Muscle layer of colon (tissue), 2 donors: ENCODE measurements at regions not wholly inside any gene's neighbourhood (a gene's known extent, or its start where the extent isn't known, plus 50 kb on each side); places are given as distances from the start of the nearest gene placed in this dataset.
"Not testable (repeated sequence)": the region's sequence is repeated elsewhere in the genome, so short reads cannot be mapped to it uniquely, and the experiment has no call there.

ENCODE experiments used
- H3K27ac ChIP-seq: one replicate; pipeline ENCODE4 v1.7.0; 2013; ENCODE audit warnings: low read depth, mild to moderate bottlenecking, low read length, moderate library complexity
- H3K27me3 ChIP-seq, 2 donors: one replicate each; pipeline ENCODE4 v1.7.0; 2013; ENCODE audit warnings: low read length in 2 of 2, mild to moderate bottlenecking in 2 of 2; ENCODE audit not compliant: insufficient read depth in 2 of 2, control insufficient read depth in 1 of 2
- H3K36me3 ChIP-seq: one replicate; pipeline ENCODE4 v1.7.0; 2013; ENCODE audit warnings: mild to moderate bottlenecking, low read length; ENCODE audit not compliant: insufficient read depth
- H3K4me1 ChIP-seq: one replicate; pipeline ENCODE4 v1.7.0; 2013; ENCODE audit warnings: mild to moderate bottlenecking, low read length; ENCODE audit not compliant: insufficient read depth
- H3K4me3 ChIP-seq, 2 donors: one replicate each; pipeline ENCODE4 v1.7.0; 2013; ENCODE audit warnings: low read length in 2 of 2, low read depth in 1 of 2, mild to moderate bottlenecking in 1 of 2, moderate library complexity in 1 of 2
- H3K9ac ChIP-seq: one replicate; pipeline ENCODE4 v1.7.0; 2013; ENCODE audit warnings: low read length
- H3K9me3 ChIP-seq: one replicate; pipeline ENCODE4 v1.7.0; 2013; ENCODE audit warnings: mild to moderate bottlenecking, low read length
- donor health status: abdominal sarcoma.
- donor health status: Adenocarcinoma of cecum.

- Histone ChIP-seq H3K36me3 (no peaks in the 10 kb centered on the region), H3K9me3 (no peaks in the 10 kb centered on the region), H3K4me3 (no peak overlapping the region), H3K9ac (no peak overlapping the region), H3K27me3 (no peaks in the 10 kb centered on the region), H3K4me1 (no peaks in the 10 kb centered on the region), H3K27ac (no peak overlapping the region)
Measured at GRCh38 chr7:69539531-69539930, 58.7 kb upstream of the AUTS2 start.

- H3K9ac ChIP-seq = no peak overlapping the region
- H3K9me3 ChIP-seq = no peaks in the 10 kb centered on the region
- H3K4me3 ChIP-seq = no peak overlapping the region
- H3K27ac ChIP-seq = no peak overlapping the region
- no peaks in the 10 kb centered on the region for H3K36me3 ChIP-seq
- no peaks in the 10 kb centered on the region for H3K27me3 ChIP-seq
- H3K4me1 ChIP-seq = no peaks in the 10 kb centered on the region
Measured at GRCh38 chr7:69540287-69540686, 58.0 kb upstream of the AUTS2 start.

- H3K4me3 ChIP-seq, H3K27me3 ChIP-seq, H3K36me3 ChIP-seq, H3K9ac ChIP-seq, H3K27ac ChIP-seq, H3K4me1 ChIP-seq, H3K9me3 ChIP-seq: not testable (repeated sequence)
Measured at GRCh38 chr7:69541779-69542432, 56.4 kb upstream of the AUTS2 start.

DNA sequence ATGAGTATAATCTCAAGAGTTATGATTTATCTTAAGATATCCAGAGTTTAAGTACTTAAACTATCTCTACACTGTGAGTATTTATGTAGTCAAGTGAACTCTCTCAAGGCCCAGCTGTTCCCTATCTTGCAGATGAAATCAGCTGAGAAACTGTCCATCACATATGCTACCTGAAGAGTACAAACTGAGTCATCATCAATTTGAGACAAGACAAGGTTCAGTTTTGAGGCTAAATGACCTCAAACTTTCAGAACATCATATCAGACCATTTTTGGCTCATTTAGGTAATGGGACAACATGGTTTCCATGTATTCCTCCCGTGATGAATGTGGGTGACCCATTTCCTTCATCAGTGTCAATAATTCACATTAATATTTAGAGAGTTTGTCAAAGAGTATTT, 53.1 kb upstream of the AUTS2 start:
- Histone ChIP-seq H3K9ac (no peak overlapping the region), H3K4me3 (no peak overlapping the region), H3K9me3 (no peaks in the 10 kb centered on the region), H3K27me3 (no peaks in the 10 kb centered on the region), H3K36me3 (no peaks in the 10 kb centered on the region), H3K4me1 (no peaks in the 10 kb centered on the region), H3K27ac (no peak overlapping the region)
